Fibroblast of skin of abdomen (primary cell): ENCODE measurements at regions not wholly inside any gene's neighbourhood (a gene's known extent, or its start where the extent isn't known, plus 50 kb on each side); places are given as distances from the start of the nearest gene placed in this dataset.
A peak's percentile ranks its signal among the peaks of the same experiment; 100 is the strongest.

ENCODE experiments used
- DNase-seq: peaks from one replicate; pipeline ENCODE4 v3.0.0-alpha.2; 2013

DNA sequence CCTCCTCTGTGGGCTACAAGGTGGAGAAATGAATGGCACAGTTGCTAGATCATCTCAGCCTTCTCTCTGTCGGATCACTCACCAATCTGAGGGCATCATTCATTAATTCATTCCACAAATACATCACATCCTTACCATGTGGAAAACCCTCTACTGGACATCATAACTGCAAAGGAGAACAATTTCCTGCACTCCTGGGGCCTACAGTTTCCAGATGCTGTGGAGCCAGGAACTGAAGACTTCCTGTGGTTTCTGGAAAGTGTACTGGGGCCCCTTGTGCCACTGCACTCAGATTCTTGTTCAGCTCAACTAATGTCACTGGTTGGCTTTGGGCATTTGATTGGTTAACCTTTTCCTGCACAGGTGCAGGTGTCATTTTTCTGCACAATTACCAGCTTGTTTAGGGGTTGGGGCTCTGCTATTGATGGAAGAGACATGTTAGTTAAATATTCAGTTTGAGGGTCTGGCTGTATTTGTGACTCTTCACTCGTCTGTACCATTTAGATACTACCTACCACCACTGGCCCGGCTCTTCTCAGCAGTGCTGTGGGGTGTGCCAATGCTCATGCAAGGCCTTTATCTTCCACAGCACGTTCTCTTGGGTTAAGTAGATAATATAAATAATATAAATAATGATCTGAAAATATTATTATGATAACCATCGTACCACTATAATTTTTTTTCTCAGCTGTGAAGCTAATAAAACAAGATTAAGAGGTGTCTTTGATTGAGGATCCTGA lies 427.3 kb downstream of the TSN start:
- no peak for DNase-seq

DNA sequence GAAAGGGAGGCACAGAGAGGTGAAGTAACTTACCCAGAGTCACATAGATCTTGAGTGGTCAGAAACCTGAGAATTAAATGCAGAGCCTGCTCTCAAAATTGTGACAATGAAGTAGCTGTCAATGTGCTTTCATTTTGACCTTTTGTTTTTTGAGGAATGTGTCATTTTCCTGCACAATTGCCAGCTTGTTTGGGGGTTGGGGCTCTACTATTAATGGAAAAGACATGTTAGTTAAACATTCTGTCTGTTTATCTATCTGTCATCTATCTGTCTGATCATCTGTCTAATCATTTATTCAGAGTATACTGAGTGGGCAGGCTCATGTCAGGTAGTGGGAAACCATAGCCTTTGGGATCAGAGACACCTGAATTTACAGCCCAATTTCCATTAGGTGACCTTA lies 428.4 kb downstream of the TSN start:
- no peak for DNase-seq

DNA sequence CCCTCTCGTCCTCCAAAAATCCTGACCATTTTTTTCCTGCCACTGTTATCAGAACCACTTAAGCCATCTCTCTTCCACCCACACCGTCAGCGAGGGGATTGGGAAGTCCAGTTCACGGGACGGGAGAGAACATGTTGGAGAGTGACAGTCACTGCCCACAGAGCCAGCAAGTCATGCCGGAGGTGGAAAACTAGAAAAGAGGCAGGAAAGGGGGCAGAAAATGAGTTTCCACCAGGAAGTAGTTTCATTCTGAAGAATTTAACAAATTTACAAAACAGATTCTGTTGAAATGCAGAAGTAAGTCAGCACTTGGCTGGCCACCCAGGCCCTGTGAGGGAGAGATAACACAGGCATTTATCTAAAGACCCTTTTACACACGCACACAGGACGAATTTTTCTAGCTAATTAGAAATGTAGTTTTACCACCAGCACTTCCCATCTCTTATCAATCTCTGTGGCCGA lies 431.3 kb downstream of the TSN start:
- no peak for DNase-seq

DNA sequence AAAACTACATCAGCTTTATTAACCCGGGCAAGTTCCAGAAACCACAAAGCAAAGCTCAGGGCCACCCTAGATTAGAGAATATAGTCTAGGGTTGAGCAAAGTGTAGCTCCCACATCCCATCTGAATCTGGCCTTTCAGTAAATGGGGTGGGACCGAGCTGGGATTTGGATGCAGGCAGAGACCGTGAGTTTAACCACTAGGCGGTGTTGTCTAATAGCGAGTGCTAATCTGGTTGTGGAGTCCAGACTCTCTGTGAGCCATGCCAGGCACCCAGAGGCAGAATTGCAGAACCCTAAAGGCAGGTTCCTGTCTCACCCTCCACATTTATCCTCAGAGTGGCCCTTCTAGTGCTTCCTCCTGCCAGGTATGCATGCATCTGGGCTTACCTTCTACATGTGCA lies 435.9 kb downstream of the TSN start:
- peak; percentile 37 for DNase-seq

DNA sequence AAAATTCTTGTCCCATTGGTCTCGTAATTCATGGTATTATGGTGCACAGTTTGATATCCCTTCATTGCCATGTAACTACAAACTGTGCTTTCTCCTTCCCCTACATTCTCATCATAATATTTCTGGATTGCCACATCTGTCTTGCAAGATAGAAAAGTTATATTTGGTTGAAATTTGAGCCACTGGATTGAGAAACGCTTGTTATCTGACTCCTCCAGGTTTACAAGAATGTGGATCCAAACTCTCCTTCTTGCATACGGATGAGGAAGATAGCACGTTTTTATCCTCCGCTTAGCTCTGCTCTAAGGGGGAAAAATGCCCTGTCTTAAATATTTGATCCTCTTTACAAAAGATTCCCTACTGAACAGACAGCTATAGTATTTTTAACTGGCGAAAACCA lies 438.2 kb downstream of the TSN start:
- DNase-seq, result no peak

DNA sequence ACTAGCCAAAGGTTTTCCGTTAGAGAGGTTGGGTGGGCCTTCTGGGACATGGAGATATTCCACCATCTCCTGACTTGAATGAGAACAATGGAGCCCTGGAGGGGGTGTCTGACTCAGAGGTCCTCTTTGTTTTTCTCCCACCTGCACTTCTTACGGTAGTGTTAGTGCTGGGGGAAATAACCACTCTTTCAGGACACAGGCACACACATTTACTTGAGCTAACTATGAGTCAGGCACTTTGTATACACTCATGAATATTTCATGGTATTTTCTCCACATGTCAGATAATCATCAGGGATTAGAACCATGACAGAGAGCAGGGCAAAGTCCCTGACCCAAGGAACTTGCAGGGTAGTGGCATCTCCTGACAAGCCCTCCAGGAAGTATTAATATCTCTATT lies 439.1 kb downstream of the TSN start:
- DNase-seq, result no peak

DNA sequence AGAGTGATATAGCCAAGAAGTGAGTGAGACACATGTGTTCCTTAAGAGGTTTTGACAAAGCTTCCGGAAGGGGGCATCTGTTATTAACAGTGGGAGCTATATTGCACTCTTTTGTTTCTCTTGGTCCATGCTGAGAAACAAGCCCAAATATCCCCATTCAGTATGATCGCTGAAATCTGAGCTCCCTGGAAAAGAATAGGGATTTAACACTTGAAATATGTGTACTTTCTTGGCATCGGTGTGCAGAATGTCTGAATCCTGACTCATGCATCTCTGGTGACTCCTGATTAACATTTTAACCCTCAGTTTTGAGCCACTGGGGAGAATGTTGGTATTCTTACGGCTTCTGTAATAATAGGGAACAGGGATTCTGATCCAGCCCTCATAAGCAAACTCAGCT lies 448.1 kb downstream of the TSN start:
- peak; percentile 89 for DNase-seq

DNA sequence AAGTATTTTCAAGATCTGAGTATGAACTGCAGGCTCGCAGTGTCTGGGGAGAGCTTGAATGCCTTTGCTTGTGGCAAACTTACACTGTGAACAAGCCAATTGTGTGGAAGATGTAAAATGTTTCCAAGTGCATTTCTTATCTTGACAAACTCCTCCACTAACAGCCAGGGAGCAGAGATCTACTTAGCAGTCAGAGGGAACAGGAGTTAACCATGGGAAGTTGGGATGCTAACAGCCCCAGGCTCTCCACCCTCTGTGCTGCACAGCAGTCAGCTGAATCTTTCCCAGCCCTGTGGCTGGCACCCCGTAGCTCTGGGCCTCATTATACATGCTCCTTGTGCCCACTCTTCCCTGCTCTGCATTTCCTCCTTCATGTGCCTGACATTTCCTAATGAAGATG lies 450.2 kb downstream of the TSN start:
- no peak for DNase-seq

DNA sequence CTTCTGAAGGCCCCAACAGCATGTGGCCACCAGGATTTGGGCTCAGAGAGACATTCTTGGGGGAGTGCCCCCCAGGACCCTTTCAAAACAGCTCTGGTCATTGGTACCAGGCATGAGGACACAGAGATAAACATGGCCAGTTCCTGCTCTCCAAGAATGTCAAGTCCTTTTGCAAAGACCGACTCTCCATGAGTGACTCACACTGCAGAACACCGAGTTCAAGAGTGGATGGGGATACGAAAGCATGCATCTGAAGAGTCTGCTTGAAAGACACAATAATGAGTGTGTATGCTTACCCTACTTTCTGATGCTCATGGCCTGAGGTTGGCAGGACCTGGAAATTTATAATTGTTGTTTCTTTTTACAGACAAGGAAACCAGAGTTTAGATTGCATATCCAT lies 450.6 kb downstream of the TSN start:
- DNase-seq, result no peak

DNA sequence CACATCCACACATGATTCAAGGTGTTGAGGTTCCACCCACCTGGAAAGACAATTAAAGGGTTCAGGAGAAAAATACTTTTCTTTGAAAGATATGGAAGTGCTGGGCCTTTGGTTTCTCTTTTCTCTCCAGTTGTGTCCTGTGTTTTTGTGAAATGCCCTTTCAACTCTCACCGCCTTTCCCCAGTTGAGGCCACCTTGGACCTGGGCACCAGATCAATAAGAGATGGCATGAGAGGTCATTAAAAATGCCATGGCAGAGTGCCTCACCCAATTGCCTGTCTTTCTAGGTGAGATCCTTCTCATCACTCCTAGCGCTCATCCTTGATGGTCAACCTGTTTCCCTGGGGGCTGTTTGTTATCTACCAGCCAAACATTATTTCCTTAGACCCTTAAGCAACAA lies 453.9 kb downstream of the TSN start:
- no peak for DNase-seq

DNA sequence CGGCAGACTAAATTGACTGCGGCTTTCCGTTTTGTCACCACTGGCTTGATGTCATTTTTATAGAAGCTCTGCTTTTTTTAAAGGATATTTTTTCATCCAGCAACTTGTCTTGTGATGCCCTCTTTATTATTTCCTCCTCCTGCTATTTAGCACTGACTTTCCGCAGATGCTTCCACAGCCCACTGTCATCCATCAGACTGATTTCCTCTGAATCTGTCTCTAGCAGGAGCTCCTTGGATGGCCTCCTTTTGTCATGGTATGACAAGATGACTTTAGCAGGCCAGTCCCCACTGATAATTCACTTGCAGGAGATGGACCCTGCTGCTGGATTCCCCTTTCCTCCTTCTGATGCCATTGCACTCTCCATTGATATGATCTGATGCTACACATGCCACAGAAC lies 454.6 kb downstream of the TSN start:
- DNase-seq, result no peak

DNA sequence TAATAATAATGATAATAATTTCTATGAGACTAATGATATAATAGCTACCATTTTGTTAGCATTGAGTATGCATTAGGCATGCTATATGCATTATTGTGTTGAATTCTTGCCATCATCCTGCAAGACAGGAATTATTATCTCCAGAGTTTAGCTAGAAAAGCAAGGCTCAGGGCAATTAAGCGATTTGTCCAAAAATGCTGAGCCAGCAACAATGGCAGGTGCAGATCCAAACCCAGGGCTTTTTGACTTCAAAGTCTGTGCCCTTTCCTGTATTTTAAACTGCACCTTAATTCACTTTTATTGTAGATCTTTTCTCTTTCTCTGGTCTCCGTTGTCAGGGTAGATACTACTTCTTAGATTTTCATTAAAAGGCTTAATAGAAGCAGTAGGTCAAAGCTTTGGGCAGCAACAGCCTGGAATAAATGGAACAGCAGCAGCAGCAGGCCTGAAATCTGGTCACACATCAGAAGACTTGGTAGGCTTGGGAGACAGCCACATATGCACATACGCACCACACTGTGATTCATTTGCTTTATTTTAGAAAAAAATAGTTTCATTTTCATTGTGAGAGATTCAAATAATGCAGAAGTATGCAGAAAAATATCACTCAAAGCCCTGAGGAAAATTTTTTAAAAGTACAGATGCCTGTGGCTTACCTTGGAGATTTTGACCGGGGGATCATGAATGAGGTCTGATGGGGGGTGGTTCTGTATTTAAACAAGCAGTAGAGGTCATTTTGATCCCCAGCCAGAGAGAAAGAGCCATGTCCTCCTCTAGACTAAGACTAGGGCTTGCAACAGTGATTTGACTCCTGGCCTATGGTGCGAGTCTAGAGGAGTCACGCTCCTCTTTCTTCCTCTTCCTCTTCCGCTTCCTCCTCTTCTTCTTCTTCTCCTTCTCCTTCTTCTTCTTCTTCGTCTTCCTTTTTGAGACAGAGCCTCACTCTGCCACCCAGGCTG lies 455.7 kb downstream of the TSN start:
- no peak for DNase-seq

DNA sequence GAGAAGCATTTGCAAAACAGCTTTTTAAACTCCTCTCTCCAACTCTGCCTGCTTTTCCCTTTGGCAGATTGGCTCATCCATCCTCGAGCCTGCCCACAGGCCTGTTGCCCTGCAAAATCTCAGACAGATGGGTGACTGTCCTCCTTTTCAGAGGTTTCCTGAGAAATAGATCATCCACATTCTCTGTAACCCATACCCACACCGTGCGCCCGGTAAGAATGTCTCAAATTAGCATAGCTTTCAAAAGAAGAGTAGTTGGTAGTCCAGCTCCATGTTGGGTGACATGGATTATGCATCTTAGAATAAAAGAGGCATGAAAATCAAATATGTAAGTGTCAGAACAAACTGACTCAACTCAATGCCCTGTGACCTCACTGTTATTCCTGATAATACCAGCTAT lies 457.9 kb downstream of the TSN start:
- no peak for DNase-seq

DNA sequence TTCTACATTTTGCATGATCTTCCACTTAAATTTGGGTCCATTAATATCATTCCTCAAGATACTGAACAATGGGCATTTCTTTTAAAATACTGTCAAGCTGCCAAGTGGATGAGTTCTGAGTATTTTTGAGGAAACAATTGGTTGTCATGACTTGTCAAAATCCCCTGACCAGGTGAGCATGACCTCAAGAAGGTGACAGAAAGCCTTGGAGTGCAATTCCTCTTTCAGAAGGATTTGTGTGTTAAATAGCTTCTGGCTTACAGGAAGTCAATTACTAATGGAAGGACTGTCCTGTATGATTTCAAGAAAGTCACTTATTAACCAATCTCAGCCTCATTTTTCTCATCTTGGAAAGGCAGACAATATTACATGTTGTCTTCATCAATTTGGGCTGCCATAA lies 460.6 kb downstream of the TSN start:
- no peak for DNase-seq

DNA sequence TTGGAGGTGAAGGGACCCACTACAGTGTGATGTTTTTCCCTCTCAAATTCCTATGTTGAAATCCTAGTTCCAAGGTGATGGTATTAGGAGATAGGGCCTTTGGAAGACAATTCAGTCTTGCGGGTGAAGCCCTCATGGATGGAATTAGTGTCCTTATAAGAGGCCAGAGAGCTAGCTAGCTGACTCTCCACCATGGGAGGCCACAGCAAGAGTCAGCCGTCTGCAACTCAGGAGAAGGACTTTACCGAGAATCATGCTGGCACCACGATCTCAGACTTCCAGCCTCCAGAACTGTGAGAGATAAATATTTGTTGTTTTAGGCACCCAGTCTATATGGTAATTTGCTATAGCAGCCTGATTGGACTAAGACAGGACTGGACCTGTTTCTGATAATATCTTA lies 461.4 kb downstream of the TSN start:
- no peak for DNase-seq

DNA sequence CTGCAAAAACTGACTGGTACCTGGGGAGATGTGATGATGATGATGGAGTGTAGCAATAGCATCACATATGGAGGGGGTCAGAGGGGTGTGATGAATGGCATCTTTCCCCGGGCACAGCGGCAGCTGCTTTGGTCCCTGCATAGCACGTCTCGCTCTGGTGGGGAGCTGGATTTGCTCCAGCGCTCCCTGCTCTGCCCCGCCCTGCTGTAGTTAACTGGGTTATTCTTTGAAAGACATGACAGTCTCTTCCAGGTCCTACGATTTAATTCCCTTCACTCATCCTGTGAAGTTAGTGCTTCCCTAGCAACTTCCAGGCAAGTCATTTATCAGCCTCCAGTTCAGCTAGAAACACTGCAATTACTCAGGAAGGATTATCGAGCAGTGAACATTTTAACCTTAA lies 463.1 kb downstream of the TSN start:
- no peak for DNase-seq

DNA sequence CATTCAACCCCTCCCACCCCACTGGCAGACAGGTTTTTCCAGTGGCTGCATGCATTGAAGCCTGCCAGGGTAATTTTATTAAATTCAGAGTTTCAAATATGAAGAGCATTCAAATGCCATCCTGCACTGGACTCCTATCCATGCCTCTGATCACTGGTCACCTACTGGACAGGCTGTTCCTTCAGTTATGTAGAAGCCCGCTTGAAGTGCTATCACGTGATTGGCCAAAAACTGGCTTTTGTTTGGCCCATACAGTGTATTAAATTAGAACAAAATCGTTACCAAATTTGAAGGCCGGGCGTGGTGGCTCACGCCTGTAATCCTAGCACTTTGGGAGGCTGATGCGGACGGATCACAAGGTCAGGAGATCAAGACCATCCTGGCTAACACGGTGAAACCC lies 464.1 kb downstream of the TSN start:
- no peak for DNase-seq

DNA sequence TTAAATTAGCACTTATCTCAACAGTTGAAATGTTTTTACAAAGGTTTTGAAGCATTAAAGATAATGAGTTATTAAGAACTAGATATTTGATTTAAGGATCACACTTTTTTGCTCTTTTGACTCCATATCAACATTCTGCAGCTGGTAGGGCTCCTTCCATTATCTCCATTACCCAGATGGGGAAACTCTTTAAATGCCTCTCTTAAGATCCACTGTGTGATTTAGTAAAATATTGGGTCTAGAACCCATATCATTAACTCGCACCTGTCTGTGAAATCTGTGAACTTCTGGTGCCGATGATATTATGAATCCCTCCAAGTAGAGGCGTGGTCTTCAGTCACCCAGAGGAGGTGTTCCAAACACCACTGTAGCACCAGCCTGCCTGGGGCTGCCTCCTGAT lies 466.2 kb downstream of the TSN start:
- DNase-seq, result no peak

DNA sequence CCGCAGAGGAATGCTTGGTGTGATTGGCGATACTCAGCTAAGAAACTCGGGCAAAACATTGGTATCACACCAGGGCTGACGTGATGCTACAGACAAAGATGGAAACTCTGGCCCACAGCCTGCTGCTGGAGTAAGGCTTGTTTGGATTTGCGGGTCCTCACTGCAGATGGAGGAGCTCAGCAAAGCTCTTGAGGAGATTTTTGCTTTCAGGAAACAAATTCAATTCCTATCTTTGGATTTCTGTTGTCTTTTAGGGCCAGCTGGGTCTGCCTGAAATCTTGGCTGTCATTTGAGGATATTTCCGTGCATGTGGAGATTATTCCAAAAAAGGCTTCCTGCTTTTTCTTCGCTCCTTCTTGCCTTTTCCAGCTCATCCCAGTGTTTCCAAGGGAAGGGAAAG lies 475.8 kb downstream of the TSN start:
- no peak for DNase-seq

DNA sequence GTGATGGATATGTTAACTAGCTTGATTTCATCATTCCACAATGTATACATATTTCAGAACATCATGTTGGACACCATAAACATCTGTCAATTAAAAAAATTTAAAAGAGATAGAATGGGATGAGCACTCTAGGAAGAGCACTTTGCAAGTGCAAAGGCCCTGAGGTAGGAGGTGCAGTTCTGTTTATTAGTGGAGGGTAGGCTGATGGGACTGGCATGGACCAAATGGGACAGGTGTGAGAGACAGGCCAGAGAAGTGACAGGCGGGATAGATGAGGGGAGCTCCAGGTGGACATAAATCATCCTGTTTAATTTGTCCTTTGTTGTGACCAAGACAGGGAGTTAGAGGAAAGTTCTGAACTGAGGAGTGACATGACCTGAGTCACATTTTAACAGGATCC lies 477.9 kb downstream of the TSN start:
- no peak for DNase-seq

DNA sequence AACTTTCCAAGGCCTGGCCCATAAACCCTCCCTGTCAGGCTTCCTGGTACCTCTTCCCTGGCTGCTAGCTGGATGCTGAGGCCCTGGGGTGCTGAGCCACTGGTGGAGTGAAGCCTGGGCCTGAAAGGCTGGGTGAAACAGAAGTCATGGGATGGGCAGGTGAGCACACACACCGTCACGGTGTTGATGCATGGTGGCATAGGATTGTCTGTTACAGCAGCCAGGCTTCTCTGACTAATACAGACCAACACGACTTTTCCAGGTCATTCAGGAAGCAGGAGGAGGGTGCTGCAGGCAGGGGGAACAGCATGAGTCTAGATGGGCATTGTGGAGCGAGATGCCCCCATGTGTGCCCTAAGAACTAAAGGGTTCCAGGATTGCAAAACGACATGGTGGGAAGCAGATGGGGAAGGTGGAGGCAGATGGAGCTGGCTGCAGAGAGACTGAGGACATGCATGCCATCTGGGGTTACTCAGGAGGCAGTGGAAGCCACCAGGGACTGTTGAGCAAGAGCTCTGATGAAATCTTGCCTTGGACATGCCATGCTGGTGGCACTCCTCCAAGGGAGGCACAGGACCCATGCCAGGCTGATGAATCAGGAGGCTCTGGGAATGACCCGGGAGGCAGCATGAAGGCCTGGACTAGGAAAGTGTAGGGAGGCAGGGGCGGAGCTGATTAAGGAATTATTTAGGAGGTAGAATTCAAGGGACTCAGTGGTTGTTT lies 480.9 kb downstream of the TSN start:
- peak; percentile 24 for DNase-seq

DNA sequence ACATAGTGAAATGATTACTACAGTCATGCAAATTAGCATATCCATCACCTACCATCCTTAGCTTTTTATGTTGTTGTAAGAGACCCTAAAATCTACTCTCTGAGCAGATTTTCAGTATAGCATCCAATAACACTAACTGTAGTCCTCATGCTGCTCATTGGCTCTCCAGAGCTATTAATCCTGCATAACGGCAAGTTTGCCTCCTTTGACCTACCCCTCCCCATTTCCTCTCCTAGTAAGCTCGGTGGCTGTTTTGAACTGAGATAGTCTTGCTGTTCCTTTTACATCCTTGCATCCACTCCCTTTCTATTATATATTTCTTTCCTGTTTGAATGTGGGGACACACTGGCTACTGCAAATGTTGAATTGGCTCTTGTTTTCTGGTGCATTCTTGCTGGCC lies 481.5 kb downstream of the TSN start:
- no peak for DNase-seq

DNA sequence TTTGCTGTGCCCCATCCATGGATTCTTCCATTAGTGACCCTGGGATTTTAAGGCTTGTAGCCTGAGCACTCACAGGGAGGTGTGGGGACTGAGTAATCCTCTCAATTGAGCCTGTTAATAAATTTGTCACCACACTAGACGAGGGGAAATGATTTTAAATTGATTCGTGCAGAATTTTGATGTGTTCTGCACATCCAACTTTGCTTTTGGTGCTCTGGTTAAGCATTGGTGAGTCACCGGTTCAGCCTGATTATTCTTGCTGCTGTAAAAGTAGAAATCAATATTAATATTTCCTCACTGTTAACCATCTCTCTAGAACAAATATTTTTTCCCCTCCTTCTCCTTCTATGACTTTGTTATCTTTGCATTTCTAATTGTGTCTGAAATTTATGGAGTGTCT lies 482.0 kb downstream of the TSN start:
- no peak for DNase-seq
